ENCODE measurements at regions not wholly inside any gene's neighbourhood (a gene's known extent, or its start where the extent isn't known, plus 50 kb on each side); places are given as distances from the start of the nearest gene placed in this dataset.

DNA sequence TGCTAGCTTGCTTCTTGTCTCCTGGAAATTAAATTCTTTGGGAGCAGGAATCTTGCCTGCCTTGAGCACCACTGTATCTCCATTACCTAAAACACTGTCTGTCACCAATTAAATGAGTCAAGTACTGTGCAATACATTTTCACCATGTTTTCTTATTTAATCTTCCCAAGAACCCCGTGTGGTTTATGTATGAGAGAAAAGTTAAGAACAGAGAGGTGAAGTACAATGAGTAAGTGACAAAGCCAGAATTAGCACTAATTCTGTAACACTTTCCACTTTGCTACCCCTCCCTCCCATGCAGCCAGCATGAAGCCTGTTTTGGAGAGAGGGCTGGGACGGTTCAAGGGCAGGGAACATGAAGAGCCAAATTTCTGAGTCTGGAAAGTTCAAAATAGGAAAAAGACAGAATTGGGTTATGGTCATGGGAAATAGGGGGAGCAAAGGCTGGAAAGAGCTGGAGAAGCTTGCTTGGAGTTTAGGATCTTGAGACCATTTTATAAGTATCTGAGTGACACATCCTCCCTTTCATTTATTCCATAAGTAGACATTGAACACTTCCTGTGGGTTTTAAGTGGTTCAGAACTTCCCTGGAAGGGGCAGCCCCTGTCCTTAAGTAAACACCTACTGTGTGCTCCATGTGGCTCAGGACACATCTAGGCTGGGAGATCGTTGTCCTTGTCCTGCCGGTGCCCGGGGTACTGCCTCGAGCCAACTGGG lies 60.5 kb upstream of the CHST1 start:
- Mint-ChIP-seq H3K27ac (peak overlapping the region in 1 of 3 experiments; percentile 84; a peak in 1 of 7 replicates), H3K27me3 (ENCODE audit: low read depth) (peaks cover 2% of the 10 kb centered on the region), H3K36me3 (ENCODE audit: insufficient read depth in 1 of 3, low read depth in 3 of 3) (no peaks in the 10 kb centered on the region; a peak in 1 of 7 replicates), H3K4me1 (peaks cover 18 to 21% of the 10 kb centered on the region in 2 experiments), H3K9me3 (no peaks in the 10 kb centered on the region), H3K4me3 (no peak overlapping the region)
- no peaks in the 10 kb centered on the region for H3K23me2 ChIP-seq (ENCODE audit: insufficient read length, low read depth, low read length, poor library complexity, severe bottlenecking)
- no peaks in the 10 kb centered on the region for H3K79me1 ChIP-seq (ENCODE audit: insufficient read depth, low read depth, low read length, poor library complexity, severe bottlenecking)
- H3K4ac ChIP-seq (ENCODE audit: low read depth, low read length), result no peak overlapping the region
- H4K91ac ChIP-seq (ENCODE audit: insufficient read length, low read depth, low read length), result no peak overlapping the region
- no peak overlapping the region for H2AFZ ChIP-seq (ENCODE audit: low read length)
- no peaks in the 10 kb centered on the region; the same call in 1 of the 2 replicates for H3K4me1 ChIP-seq (ENCODE audit: insufficient read depth, low read length)
- no peaks in the 10 kb centered on the region for H3K9me3 ChIP-seq (ENCODE audit: control insufficient read depth, low read depth, low read length)
- H3K9ac ChIP-seq (ENCODE audit: extremely low read depth, insufficient read length, low read length), result no peak overlapping the region
- H4K20me1 ChIP-seq (ENCODE audit: control insufficient read depth, insufficient read depth, insufficient read length), result no peaks in the 10 kb centered on the region
- H2BK5ac ChIP-seq (ENCODE audit: insufficient read length, low read length), result no peak overlapping the region
- H3K56ac ChIP-seq (ENCODE audit: insufficient read length, low read depth, low read length), result no peak overlapping the region
- no peak for DNase-seq
- no peak overlapping the region for H3K14ac ChIP-seq (ENCODE audit: insufficient read depth, low read length)
- no peak overlapping the region for H3K27ac ChIP-seq (ENCODE audit: insufficient read length, low read depth, low read length)
- no CpG with 5 or more reads among the region's 6 CpGs for WGBS (ENCODE audit: extremely low coverage, insufficient read length, low lambda C conversion rate)
- H2BK15ac ChIP-seq (ENCODE audit: low read depth, low read length), result no peak overlapping the region
- H3K23ac ChIP-seq (ENCODE audit: insufficient read length, low read depth, low read length), result no peak overlapping the region
- H2BK12ac ChIP-seq (ENCODE audit: insufficient read length, low read depth, low read length), result no peak overlapping the region
- H2AK5ac ChIP-seq (ENCODE audit: insufficient read length, low read length), result no peak overlapping the region
- H3K18ac ChIP-seq (ENCODE audit: insufficient read length, low read depth, low read length), result no peak overlapping the region
- H3T11ph ChIP-seq (ENCODE audit: low read length), result no peak overlapping the region
- no peaks in the 10 kb centered on the region; the same call in 1 of the 2 replicates for H3K27me3 ChIP-seq (ENCODE audit: insufficient read depth, low read length)
- H2BK20ac ChIP-seq (ENCODE audit: low read depth, low read length, poor library complexity, severe bottlenecking), result no peak overlapping the region
- TF ChIP-seq, protein P1, sequence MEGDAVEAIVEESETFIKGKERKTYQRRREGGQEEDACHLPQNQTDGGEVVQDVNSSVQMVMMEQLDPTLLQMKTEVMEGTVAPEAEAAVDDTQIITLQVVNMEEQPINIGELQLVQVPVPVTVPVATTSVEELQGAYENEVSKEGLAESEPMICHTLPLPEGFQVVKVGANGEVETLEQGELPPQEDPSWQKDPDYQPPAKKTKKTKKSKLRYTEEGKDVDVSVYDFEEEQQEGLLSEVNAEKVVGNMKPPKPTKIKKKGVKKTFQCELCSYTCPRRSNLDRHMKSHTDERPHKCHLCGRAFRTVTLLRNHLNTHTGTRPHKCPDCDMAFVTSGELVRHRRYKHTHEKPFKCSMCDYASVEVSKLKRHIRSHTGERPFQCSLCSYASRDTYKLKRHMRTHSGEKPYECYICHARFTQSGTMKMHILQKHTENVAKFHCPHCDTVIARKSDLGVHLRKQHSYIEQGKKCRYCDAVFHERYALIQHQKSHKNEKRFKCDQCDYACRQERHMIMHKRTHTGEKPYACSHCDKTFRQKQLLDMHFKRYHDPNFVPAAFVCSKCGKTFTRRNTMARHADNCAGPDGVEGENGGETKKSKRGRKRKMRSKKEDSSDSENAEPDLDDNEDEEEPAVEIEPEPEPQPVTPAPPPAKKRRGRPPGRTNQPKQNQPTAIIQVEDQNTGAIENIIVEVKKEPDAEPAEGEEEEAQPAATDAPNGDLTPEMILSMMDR (conservative IDR thresholded peaks at IDR 0.05), result no peak
- H3K79me2 ChIP-seq (ENCODE audit: insufficient read depth, low read length), result no peaks in the 10 kb centered on the region
- no peak overlapping the region for H4K8ac ChIP-seq (replicated peaks; ENCODE audit: insufficient read length, low read depth, low read length)
- no peak overlapping the region for H2BK120ac ChIP-seq (ENCODE audit: low read depth, low read length, poor library complexity, severe bottlenecking)
- no peak overlapping the region for H4K5ac ChIP-seq (ENCODE audit: insufficient read length, low read depth, low read length)
- no peak overlapping the region for H3K4me2 ChIP-seq (ENCODE audit: insufficient read depth, insufficient read length, low read length)

Data from H9 (cell line).